PC-3 (cell line): ENCODE measurements at regions not wholly inside any gene's neighbourhood (a gene's known extent, or its start where the extent isn't known, plus 50 kb on each side); places are given as distances from the start of the nearest gene placed in this dataset.

Source experiments
- ATAC-seq: fragments of 200-7000 bp; cut with Tn5 transposase; 2 replicates; pipeline ENCODE4 v1.9.1; 2020; ENCODE audit warnings: mild to moderate bottlenecking, moderate library complexity
- BruUV-seq: library from RNA; stranded (reverse); fragments of 400-500 nt; replicated peaks from 2 replicates; lab custom pipeline; 2021; lab: Mats Ljungman, UMichigan
- CTCF ChIA-PET: fragments of 300-600 bp; sonication (Branson Sonifier 250); formaldehyde crosslinking; loops from one replicate; lab custom pipeline; 2022; ENCODE audit warnings: antibody characterized with exemption; lab: Charles Lee
- POLR2A ChIA-PET: fragments of 300-600 bp; sonication (Branson Sonifier 250); formaldehyde crosslinking; loops from one replicate; lab custom pipeline; 2022; ENCODE audit warnings: antibody characterized with exemption; ENCODE audit not compliant: unreplicated experiment; lab: Charles Lee
- DNase-seq: peaks from one replicate; pipeline ENCODE4 v3.0.0-alpha.2; 2015
- H2AFZ ChIP-seq: fragments of 300-600 bp; sonication (generic); 2 replicates; pipeline ENCODE4 v1.6.0; 2016; ENCODE audit warnings: antibody characterized with exemption, low read length
- H3F3A ChIP-seq: fragments of 300-600 bp; sonication (generic); one replicate; pipeline ENCODE4 v1.6.0; 2017; ENCODE audit warnings: antibody characterized with exemption, low read length, control low read depth, mild to moderate bottlenecking; ENCODE audit not compliant: unreplicated experiment
- H3K27ac ChIP-seq: fragments of 300-600 bp; sonication (generic); 2 replicates; pipeline ENCODE4 v1.5.1; 2016; ENCODE audit warnings: mild to moderate bottlenecking, low read length
- H3K27me3 ChIP-seq: fragments of 300-600 bp; sonication (generic); 2 replicates; pipeline ENCODE4 v1.6.1; 2016; ENCODE audit warnings: low read length, mixed read lengths
- H3K36me3 ChIP-seq: fragments of 300-600 bp; sonication (generic); 2 replicates; pipeline ENCODE4 v1.6.1; 2016; ENCODE audit warnings: low read depth, mixed run types, low read length, mixed read lengths
- H3K4me1 ChIP-seq: fragments of 300-600 bp; sonication (generic); 2 replicates; pipeline ENCODE4 v1.5.1; 2016; ENCODE audit warnings: low read length; ENCODE audit not compliant: insufficient read depth
- H3K4me2 ChIP-seq: fragments of 300-600 bp; sonication (generic); 2 replicates; pipeline ENCODE4 v1.6.0; 2016; ENCODE audit warnings: low read length
- H3K4me3 ChIP-seq: fragments of 300-600 bp; sonication (generic); 2 replicates; pipeline ENCODE4 v1.5.1; 2016; ENCODE audit warnings: mild to moderate bottlenecking, low read length, mixed read lengths
- H3K79me2 ChIP-seq: fragments of 300-600 bp; sonication (generic); 2 replicates; pipeline ENCODE4 v1.6.1; 2017; ENCODE audit warnings: low read length, mixed read lengths
- H3K9ac ChIP-seq: fragments of 300-600 bp; sonication (generic); 2 replicates; pipeline ENCODE4 v1.6.0; 2016; ENCODE audit warnings: mild to moderate bottlenecking, low read length
- H3K9me2 ChIP-seq: fragments of 300-600 bp; sonication (generic); replicated peaks from 2 replicates; pipeline ENCODE4 v1.6.1; 2016; ENCODE audit warnings: mixed run types, low read length, mixed read lengths
- H3K9me3 ChIP-seq: fragments of 300-600 bp; sonication (generic); 2 replicates; pipeline ENCODE4 v1.6.1; 2016; ENCODE audit warnings: low read length, mixed read lengths
- H4K20me1 ChIP-seq: fragments of 300-600 bp; sonication (generic); 2 replicates; pipeline ENCODE4 v1.6.1; 2016; ENCODE audit warnings: low read length, mixed read lengths
- EZH2 ChIP-seq: fragments of 300-600 bp; sonication (generic); IDR thresholded peaks from one replicate; pipeline ENCODE4 v1.6.1; 2017; ENCODE audit warnings: antibody characterized with exemption, mild to moderate bottlenecking, low read length; ENCODE audit not compliant: unreplicated experiment
- EZH2phosphoT487 ChIP-seq: fragments of 300-600 bp; sonication (generic); IDR thresholded peaks from 2 replicates; pipeline ENCODE4 v1.6.1; 2018; ENCODE audit warnings: mild to moderate bottlenecking, antibody characterized with exemption, low read length, borderline replicate concordance
- intact Hi-C: fragments of 100-400 bp; cut with micrococcal nuclease; formaldehyde crosslinking; loops from 2 replicates; pipeline ENCODE4 v1.9.0; 2023
- TF ChIP-seq, protein P1 (sequence below): fragments of 300-600 bp; sonication (generic); conservative IDR thresholded peaks from 2 replicates; pipeline ENCODE4 v1.5.1; 2017; ENCODE audit warnings: antibody characterized with exemption, low read depth, mild to moderate bottlenecking, low read length

DNA sequence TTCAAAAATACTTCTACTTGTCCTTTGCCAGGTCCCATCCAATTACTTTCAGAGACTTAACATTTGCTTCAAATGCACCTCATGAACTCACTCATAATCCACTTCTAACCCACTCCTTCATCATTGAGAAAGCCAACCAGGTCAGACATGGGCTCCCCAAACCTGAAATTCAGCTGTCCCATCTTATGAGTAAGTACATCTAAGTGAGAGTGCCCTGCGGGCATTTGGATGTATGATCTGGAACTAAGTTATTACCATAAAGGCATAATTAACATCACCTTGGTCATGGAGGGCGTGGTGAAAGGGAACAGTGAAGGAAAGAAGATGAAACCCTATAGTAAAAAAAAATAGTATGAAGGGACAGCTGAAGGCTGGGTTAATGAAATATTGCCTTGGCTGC, 896.8 kb downstream of the C6orf118 start:
- H3K79me2 ChIP-seq: no peaks in the 10 kb centered on the region
- ChIA-PET CTCF (no interaction called here), POLR2A (no interaction called here)
- H4K20me1 ChIP-seq: no peaks in the 10 kb centered on the region
- H3K27ac ChIP-seq: no peak overlapping the region
- no peaks in the 10 kb centered on the region for H3K9me2 ChIP-seq
- H2AFZ ChIP-seq: no peak overlapping the region
- no peak overlapping the region for H3K4me3 ChIP-seq
- no peaks in the 10 kb centered on the region for H3K9me3 ChIP-seq
- no TSS peak for BruUV-seq
- H3F3A ChIP-seq: no peaks in the 10 kb centered on the region
- TF ChIP-seq EZH2phosphoT487 (no peak), EZH2 (no peak)
- TF ChIP-seq, protein P1, sequence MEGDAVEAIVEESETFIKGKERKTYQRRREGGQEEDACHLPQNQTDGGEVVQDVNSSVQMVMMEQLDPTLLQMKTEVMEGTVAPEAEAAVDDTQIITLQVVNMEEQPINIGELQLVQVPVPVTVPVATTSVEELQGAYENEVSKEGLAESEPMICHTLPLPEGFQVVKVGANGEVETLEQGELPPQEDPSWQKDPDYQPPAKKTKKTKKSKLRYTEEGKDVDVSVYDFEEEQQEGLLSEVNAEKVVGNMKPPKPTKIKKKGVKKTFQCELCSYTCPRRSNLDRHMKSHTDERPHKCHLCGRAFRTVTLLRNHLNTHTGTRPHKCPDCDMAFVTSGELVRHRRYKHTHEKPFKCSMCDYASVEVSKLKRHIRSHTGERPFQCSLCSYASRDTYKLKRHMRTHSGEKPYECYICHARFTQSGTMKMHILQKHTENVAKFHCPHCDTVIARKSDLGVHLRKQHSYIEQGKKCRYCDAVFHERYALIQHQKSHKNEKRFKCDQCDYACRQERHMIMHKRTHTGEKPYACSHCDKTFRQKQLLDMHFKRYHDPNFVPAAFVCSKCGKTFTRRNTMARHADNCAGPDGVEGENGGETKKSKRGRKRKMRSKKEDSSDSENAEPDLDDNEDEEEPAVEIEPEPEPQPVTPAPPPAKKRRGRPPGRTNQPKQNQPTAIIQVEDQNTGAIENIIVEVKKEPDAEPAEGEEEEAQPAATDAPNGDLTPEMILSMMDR: no peak
- no peak overlapping the region for H3K9ac ChIP-seq
- no peaks in the 10 kb centered on the region for H3K36me3 ChIP-seq
- no peaks in the 10 kb centered on the region for H3K4me1 ChIP-seq
- no peaks in the 10 kb centered on the region for H3K27me3 ChIP-seq
- H3K4me2 ChIP-seq: no peak overlapping the region
- intact Hi-C loops: no loop called here
- DNase-seq (no peak), ATAC-seq (no peak)

DNA sequence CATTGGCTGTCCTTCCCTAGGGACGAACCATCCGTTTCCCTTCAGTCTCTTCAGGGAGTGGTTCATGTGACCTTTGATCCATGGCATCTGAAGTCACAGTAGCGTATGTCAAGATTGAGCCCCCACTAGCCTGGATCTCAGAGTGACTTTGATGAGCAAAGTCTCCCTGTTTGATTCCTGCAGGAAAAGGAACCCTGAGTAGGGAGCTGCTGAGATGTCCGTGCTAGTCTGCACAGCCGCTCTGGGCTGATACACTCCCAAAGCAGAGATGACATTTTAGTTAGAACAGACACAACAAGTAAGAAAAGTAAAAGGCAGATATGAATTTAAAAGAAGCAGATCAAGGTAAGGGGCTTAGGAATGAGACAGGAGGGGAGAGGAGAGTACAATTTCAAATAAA, 899.4 kb downstream of the C6orf118 start:
- TF ChIP-seq EZH2phosphoT487: no peak
- TF ChIP-seq EZH2: no peak
- TF ChIP-seq, protein P1: no peak
- DNase-seq (no peak), ATAC-seq (no peak)
- ChIA-PET CTCF (no interaction called here), POLR2A (no interaction called here)
- H3K27ac ChIP-seq: no peak overlapping the region
- no peaks in the 10 kb centered on the region for H3K36me3 ChIP-seq
- H3K9me3 ChIP-seq: no peaks in the 10 kb centered on the region
- no peak overlapping the region for H3K4me3 ChIP-seq
- H3K27me3 ChIP-seq: no peaks in the 10 kb centered on the region
- H4K20me1 ChIP-seq: no peaks in the 10 kb centered on the region
- no TSS peak for BruUV-seq
- H3K9me2 ChIP-seq: no peaks in the 10 kb centered on the region
- H3K4me1 ChIP-seq: no peaks in the 10 kb centered on the region
- no peaks in the 10 kb centered on the region for H3F3A ChIP-seq
- H3K79me2 ChIP-seq: no peaks in the 10 kb centered on the region
- no peak overlapping the region for H3K9ac ChIP-seq
- no peak overlapping the region for H2AFZ ChIP-seq
- intact Hi-C loops: no loop called here
- H3K4me2 ChIP-seq: no peak overlapping the region

DNA sequence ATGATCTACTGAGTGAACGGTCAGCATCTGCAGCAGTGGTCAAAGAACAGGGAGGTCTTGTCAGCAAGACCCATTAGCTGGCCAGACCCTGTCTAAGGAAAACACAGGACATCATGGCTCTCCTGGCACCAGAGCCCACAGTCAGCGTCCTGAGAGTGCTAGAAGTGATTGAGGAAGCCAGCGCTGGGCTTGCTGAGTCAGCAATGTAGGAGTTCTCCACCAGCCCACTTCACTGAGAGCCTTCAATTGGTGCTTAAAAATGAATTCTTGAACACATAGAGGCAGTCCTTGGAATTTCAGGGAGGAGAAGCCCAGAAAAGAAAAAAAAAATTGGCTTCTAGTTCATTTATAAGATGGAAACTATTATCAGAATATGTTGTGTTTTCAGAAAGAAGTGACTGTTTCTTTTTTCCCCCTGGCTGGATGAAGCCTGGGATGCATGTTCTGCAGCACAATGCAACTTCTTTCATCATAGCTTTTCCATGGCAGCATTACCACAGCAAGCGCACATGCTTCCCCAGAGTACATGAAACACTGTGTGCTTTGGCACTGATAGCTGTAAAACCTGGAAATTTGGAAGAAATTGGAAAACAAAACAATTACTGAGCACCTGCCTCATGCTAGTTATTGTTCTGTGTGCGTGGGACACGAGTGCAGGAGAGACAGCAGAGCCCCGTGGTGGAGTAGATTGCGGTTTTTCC, 899.9 kb downstream of the C6orf118 start:
- POLR2A ChIA-PET: no interaction called here
- Histone ChIP-seq H3F3A (no peaks in the 10 kb centered on the region), H3K9ac (no peak overlapping the region), H3K4me1 (no peaks in the 10 kb centered on the region), H3K27me3 (no peaks in the 10 kb centered on the region), H3K4me2 (no peak overlapping the region), H3K9me3 (no peaks in the 10 kb centered on the region), H3K79me2 (no peaks in the 10 kb centered on the region), H3K4me3 (no peak overlapping the region), H3K9me2 (no peaks in the 10 kb centered on the region), H4K20me1 (no peaks in the 10 kb centered on the region), H3K36me3 (no peaks in the 10 kb centered on the region), H2AFZ (no peak overlapping the region), H3K27ac (no peak overlapping the region)
- BruUV-seq: no TSS peak
- no peak for ATAC-seq
- TF ChIP-seq EZH2 (no peak), EZH2phosphoT487 (no peak)
- TF ChIP-seq, protein P1: no peak
- CTCF ChIA-PET: no interaction called here
- intact Hi-C loops: no loop called here
- DNase-seq: no peak
